Vagina (tissue), 2 donors: ENCODE measurements at regions not wholly inside any gene's neighbourhood (a gene's known extent, or its start where the extent isn't known, plus 50 kb on each side); places are given as distances from the start of the nearest gene placed in this dataset.

ENCODE experiments used
- CTCF ChIP-seq, 3 experiments: fragments of 450-650 bp in 2 of 3; fragments of 200-600 bp in 1 of 3; sonication (generic) in 1 of 3; IDR thresholded peaks; one replicate each; pipeline ENCODE4 v1.5.1; 2017 to 2019; ENCODE audit warnings: antibody characterized with exemption in 3 of 3, mild to moderate bottlenecking in 2 of 3, moderate library complexity in 2 of 3
- POLR2A ChIP-seq, 2 donors: fragments of 450-650 bp; IDR thresholded peaks; one replicate each; pipeline ENCODE4 v1.6.1; 2017; ENCODE audit warnings: antibody characterized with exemption in 2 of 2, mild to moderate bottlenecking in 2 of 2, moderate library complexity in 2 of 2

DNA sequence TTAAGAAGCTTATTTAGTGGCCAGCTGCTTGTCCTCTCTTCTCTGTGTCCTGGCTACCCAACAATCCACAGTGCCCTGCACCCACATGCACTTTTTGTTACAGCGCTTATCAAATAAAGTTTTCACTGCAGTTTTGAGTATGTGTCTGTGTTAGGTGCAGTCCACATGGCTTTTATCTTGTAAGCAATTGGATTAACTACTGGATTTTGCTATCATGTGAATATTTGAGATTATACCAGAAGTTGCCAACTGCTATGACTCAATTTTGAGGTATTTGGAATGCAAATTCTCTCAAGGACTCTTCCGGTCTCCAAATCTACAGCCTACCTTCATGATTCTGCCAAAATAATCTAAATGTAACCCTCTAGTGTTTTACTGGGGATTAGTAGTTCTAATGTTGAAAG is 690.2 kb downstream of the NR2F1-AS1 start:
- no peak for TF ChIP-seq CTCF (IDR thresholded peaks at IDR 0.05)
- no peak for TF ChIP-seq POLR2A (IDR thresholded peaks at IDR 0.05)
